AG04449 (cell line): ENCODE measurements at regions not wholly inside any gene's neighbourhood (a gene's known extent, or its start where the extent isn't known, plus 50 kb on each side); places are given as distances from the start of the nearest gene placed in this dataset.
"Not testable (repeated sequence)": the region's sequence is repeated elsewhere in the genome, so short reads cannot be mapped to it uniquely, and the experiment has no call there.

Experiments used
- CTCF ChIA-PET: fragments of 350-600 bp; formaldehyde crosslinking; extraction: SDS; loops from one replicate; lab custom pipeline; 2021; ENCODE audit warnings: antibody characterized with exemption; lab: Yijun Ruan, JAX
- POLR2A ChIA-PET: fragments of 400-600, 350-600 bp; formaldehyde crosslinking; extraction: SDS; loops from one replicate; lab custom pipeline; 2020; ENCODE audit warnings: antibody characterized with exemption, inconsistent platforms; lab: Yijun Ruan, JAX
- DNase-seq: peaks from one replicate; pipeline ENCODE4 v3.0.0-alpha.2; 2010; ENCODE audit warnings: low read depth, low spot score
- H3K4me3 ChIP-seq: 2 replicates; pipeline ENCODE4 v1.5.1; 2011; ENCODE audit warnings: low read depth, mild to moderate bottlenecking, control low read depth, low read length
- TF ChIP-seq, protein P1 (sequence below): IDR thresholded peaks from one replicate; pipeline ENCODE4 v1.5.1; 2011; ENCODE audit warnings: mild to moderate bottlenecking, moderate library complexity, low read length, control low read depth, inconsistent platforms; ENCODE audit not compliant: insufficient read depth; ENCODE audit errors: missing control alignments

DNA sequence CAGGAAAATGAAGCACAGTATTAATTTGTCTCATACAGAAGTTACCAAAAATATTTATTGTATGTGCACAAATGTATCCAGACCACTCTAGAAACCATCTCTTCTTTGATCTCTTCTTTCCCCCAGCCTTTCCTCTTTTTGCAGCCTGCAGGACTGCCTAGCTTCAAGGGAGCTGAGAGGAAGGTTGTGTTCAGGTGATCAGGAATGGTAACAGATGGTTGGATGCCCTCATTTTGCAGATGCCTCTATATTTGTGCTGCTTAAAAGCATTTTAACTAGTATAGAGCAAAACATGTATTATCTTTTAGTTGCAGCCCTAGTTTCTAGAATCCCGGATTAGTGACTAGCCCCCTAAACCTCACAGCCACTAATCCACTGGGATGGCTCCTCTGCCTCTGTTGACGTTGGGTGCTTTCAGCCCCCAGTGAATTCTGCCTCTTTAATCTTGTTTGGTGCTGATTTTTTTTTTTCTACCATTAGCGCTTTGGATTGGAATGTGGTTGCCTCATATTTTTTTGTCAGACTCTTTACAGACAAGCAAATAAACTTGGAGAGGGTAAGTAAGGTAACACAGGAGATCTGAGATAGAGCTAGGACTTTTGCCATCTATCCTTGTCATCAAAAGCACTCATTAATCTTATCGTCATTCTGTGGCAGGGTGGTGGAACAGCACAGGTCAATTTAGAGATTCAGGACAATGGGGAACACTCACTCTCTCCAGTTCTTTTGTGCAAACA is 103.8 kb upstream of the NDUFV2 start:
- TF ChIP-seq, protein P1, sequence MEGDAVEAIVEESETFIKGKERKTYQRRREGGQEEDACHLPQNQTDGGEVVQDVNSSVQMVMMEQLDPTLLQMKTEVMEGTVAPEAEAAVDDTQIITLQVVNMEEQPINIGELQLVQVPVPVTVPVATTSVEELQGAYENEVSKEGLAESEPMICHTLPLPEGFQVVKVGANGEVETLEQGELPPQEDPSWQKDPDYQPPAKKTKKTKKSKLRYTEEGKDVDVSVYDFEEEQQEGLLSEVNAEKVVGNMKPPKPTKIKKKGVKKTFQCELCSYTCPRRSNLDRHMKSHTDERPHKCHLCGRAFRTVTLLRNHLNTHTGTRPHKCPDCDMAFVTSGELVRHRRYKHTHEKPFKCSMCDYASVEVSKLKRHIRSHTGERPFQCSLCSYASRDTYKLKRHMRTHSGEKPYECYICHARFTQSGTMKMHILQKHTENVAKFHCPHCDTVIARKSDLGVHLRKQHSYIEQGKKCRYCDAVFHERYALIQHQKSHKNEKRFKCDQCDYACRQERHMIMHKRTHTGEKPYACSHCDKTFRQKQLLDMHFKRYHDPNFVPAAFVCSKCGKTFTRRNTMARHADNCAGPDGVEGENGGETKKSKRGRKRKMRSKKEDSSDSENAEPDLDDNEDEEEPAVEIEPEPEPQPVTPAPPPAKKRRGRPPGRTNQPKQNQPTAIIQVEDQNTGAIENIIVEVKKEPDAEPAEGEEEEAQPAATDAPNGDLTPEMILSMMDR, result no peak
- ChIA-PET POLR2A (no interaction called here), CTCF (interaction anchor here (0.6 to 2.9 kb wide), 6 partner anchors 9 to 344 kb away, joined by 4 to 8 read pairs (median 6); no protein-coding TSS in a partner anchor)
- H3K4me3 ChIP-seq, result no peak overlapping the region
- DNase-seq, result no peak

DNA sequence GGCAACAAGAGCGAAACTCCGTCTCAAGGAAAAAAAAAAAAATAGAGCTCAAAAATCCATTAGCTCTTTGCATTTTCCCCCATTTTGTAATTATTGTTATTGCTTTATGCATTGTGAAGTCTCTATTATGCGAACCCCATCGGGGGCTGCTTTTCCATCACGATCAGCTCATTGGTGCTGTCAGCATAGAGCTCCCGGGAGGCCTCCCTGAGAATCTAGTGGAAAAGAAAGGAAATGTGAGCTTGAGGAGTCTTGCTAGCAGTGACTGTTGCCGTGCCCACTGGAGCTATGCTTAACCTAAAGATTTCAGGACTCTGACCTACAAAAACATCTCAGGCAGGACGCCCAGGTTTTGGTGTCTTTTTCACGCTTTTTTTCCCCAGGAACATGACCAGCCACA is 102.6 kb upstream of the NDUFV2 start:
- CTCF ChIA-PET, result interaction anchor here (1.1 to 2.9 kb wide), 5 partner anchors 12 to 346 kb away, joined by 3 to 8 read pairs (median 6); no protein-coding TSS in a partner anchor
- no peak overlapping the region for H3K4me3 ChIP-seq
- TF ChIP-seq, protein P1, result no peak
- no peak for DNase-seq
- POLR2A ChIA-PET, result no interaction called here

DNA sequence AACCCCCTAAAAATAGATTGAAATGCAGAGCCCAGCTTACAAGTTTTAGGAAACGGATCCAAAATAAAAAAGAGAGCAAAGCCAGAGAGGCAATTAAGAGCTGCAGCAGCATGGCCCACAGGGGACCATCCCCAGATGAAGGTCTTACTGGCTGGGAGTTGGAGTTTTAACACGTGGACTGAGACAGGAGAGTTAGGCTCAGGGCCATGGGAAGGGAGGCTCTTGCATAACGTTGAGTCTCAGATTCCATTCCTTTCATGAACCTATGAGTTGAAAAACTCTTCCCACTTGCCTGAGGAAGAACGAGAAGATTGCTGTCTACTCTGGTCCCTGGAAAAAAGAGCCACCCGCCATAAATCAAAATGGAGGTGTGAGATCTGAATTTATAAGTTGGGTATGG is 101.8 kb upstream of the NDUFV2 start:
- no peak for DNase-seq
- ChIA-PET CTCF (interaction anchor here (1.1 to 2.9 kb wide), 4 partner anchors 16 to 305 kb away, joined by 3 to 7 read pairs (median 6); no protein-coding TSS in a partner anchor), POLR2A (no interaction called here)
- TF ChIP-seq, protein P1, result no peak
- no peak overlapping the region for H3K4me3 ChIP-seq

DNA sequence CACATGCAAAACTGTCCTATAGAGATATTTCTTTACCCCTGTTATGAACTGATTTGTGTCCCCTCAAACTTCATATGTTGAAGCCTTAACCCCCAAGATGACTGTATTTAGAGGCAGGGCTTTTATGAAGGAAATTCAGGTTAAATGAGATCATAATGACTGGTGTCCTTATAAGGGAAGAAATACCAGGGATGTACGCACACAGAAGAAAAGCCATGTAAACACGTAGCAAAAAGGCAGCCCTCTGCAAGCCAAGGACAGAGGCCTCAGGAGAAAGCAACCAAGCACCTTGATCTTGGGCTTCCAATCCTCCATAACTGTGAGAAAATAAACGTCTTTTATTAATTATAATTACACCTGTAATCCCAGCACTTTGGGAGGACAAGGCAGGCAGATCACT is 101.3 kb upstream of the NDUFV2 start:
- TF ChIP-seq, protein P1, result no peak

DNA sequence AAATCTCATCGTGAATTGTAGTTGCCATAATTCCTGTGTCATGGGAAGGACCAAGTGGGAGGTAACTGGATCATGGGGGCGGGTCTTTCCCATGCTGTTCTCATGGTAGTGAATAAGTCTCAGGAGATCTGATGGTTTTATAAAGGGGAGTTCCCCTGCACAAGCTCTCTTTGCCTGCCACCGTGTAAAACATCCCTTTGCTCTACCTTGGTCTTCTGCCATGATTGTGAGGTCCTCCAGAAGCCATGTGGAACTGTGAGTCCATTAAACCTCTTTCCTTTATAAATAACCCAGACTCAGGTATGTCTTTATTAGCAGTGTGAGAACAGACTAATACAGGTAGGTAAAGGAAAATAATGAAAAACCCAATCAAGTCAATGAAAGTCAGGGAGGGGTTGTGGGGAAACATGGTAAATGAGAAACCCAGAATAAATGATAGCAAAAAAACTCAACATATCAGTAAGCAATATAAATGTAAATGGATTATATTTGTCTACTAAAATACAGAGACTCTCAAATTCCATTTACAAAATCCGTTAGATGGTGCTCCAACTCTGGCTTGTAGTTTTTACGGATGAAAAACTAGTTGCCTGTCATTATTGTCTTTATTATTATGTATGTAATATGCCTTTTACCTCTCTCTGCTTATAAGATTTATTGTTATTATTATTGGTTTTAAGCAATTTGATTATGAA is 98.9 kb upstream of the NDUFV2 start:
- TF ChIP-seq, protein P1, result no peak
- POLR2A ChIA-PET, result no interaction called here
- no peak overlapping the region for H3K4me3 ChIP-seq
- CTCF ChIA-PET, result no interaction called here
- DNase-seq, result no peak

More for the DNA sequence above, 101.3 kb upstream of the NDUFV2 start:
- DNase-seq, result no peak
- ChIA-PET CTCF (interaction anchor here (1.3 to 1.8 kb wide), 2 partner anchors 13 to 305 kb away, joined by 5 to 7 read pairs; no protein-coding TSS in a partner anchor), POLR2A (no interaction called here)
- H3K4me3 ChIP-seq, result no peak overlapping the region

DNA sequence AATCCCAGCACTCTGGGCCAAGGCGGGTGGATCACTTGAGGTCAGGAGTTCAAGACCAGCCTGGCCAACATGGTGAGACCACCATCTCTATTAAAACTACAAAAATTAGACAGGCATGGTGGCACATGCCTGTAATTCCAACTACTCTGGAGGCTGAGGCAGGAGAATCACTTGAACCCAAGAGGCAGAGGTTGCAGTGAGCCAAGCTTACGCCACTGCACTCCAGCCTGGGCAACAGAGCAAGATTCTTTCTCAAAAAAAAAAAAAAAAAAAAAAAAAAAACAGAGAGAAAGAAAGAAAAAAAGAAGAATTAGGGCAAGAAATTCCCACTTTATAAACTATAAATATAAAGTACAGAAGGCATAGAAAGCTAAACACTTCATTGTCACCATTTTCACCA is 98.2 kb upstream of the NDUFV2 start:
- CTCF ChIA-PET, H3K4me3 ChIP-seq, DNase-seq, POLR2A ChIA-PET: not testable (repeated sequence)

DNA sequence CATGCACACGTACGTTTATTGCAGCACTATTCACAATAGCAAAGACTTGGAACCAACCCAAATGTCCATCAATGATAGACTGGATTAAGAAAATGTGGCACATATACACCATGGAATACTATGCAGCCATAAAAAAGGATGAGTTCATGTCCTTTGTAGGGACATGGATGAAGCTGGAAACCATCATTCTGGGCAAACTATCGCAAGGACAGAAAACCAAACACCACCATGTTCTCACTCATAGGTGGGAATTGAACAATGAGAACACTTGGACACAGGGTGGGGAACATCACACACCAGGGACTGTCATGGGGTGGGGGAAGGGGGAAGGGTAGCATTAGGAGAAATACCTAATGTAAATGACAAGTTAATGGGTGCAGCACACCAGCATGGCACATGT is 94.8 kb upstream of the NDUFV2 start:
- DNase-seq, CTCF ChIA-PET, POLR2A ChIA-PET: not testable (repeated sequence)

More for the DNA sequence above, 94.8 kb upstream of the NDUFV2 start:
- not testable (repeated sequence) for H3K4me3 ChIP-seq
